Upper lobe of left lung (tissue), 4 donors: ENCODE measurements at regions not wholly inside any gene's neighbourhood (a gene's known extent, or its start where the extent isn't known, plus 50 kb on each side); places are given as distances from the start of the nearest gene placed in this dataset.

Experiments used
- EP300 ChIP-seq, 4 donors: sonication (generic); formaldehyde crosslinking; IDR thresholded peaks; one replicate each; pipeline ENCODE4 v1.5.1; 2017; ENCODE audit warnings: antibody characterized with exemption in 4 of 4, control low read depth in 2 of 4
- POLR2A ChIP-seq, 4 donors: fragments of 450-650 bp; IDR thresholded peaks; one replicate each; pipeline ENCODE4 v1.5.1; 2016 to 2017; ENCODE audit warnings: antibody characterized with exemption in 4 of 4, mild to moderate bottlenecking in 2 of 4
- POLR2AphosphoS5 ChIP-seq, 2 donors: sonication (generic); formaldehyde crosslinking; IDR thresholded peaks; one replicate each; pipeline ENCODE4 v1.5.1; 2017; ENCODE audit warnings: antibody characterized with exemption in 2 of 2
- TF ChIP-seq, protein P1 (sequence below), 6 experiments: fragments of 450-650 bp in 4 of 6; fragments of 200-600 bp in 2 of 6; sonication (generic) in 2 of 6; IDR thresholded peaks; one replicate each; pipeline ENCODE4 v1.5.1; 2016 to 2019; ENCODE audit warnings: antibody characterized with exemption in 6 of 6

DNA sequence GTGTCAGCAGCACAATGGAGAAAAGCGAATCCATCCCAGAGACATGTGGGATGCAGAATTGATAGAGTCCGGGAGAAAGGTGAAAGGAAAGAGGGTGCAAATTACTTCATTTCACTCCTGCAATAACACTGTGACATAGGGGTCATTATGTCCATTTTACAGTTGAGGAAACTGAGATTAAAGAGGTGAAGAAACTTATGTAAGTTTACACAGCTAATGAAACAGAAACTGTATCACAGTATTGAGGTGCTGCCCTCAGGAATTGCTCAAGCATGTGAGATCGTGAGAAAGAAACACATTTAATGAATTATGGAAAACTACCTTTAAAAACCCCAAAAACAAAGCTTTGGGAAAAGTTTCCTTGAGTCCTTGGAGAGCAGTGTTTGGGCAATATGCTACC, 103.6 kb upstream of the PFN2 start:
- TF ChIP-seq, protein P1, sequence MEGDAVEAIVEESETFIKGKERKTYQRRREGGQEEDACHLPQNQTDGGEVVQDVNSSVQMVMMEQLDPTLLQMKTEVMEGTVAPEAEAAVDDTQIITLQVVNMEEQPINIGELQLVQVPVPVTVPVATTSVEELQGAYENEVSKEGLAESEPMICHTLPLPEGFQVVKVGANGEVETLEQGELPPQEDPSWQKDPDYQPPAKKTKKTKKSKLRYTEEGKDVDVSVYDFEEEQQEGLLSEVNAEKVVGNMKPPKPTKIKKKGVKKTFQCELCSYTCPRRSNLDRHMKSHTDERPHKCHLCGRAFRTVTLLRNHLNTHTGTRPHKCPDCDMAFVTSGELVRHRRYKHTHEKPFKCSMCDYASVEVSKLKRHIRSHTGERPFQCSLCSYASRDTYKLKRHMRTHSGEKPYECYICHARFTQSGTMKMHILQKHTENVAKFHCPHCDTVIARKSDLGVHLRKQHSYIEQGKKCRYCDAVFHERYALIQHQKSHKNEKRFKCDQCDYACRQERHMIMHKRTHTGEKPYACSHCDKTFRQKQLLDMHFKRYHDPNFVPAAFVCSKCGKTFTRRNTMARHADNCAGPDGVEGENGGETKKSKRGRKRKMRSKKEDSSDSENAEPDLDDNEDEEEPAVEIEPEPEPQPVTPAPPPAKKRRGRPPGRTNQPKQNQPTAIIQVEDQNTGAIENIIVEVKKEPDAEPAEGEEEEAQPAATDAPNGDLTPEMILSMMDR (IDR thresholded peaks at IDR 0.05): no peak
- TF ChIP-seq POLR2AphosphoS5 (IDR thresholded peaks at IDR 0.05): no peak
- no peak for TF ChIP-seq EP300 (IDR thresholded peaks at IDR 0.05)
- TF ChIP-seq POLR2A (IDR thresholded peaks at IDR 0.05): no peak
